Spleen (tissue), 11 donors: ENCODE measurements at regions not wholly inside any gene's neighbourhood (a gene's known extent, or its start where the extent isn't known, plus 50 kb on each side); places are given as distances from the start of the nearest gene placed in this dataset.
A peak's percentile ranks its signal among the peaks of the same experiment; 100 is the strongest.

Experiments used
- DNase-seq: peaks from one replicate; pipeline ENCODE4 v3.0.0-alpha.2; 2020
- H3K27ac ChIP-seq, 8 donors: fragments of 200-600 bp; sonication (generic) in 7 of 8; 1 replicate in 4 of 8; 2 replicates in 4 of 8; pipeline versions ENCODE4 v1.5.0 to v1.8.0; 2016 to 2021; ENCODE audit warnings: inconsistent platforms in 4 of 8, mild to moderate bottlenecking in 4 of 8, moderate library complexity in 1 of 8
- H3K27me3 ChIP-seq, 7 donors: fragments of 200-600 bp; sonication (generic) in 6 of 7; replicated peaks in 1 of 7; 1 replicate in 4 of 7; 2 replicates in 3 of 7; pipeline versions ENCODE4 v1.5.0 to v1.8.0; 2016 to 2021; ENCODE audit warnings: inconsistent platforms in 3 of 7, mild to moderate bottlenecking in 1 of 7
- H3K36me3 ChIP-seq, 6 donors: fragments of 200-600 bp; sonication (generic) in 5 of 6; 1 replicate in 4 of 6; 2 replicates in 2 of 6; pipeline versions ENCODE4 v1.5.0 to v1.8.0; 2016 to 2021; ENCODE audit warnings: inconsistent platforms in 2 of 6
- H3K4me1 ChIP-seq, 6 donors: fragments of 200-600 bp; sonication (generic) in 5 of 6; 1 replicate in 3 of 6; 2 replicates in 3 of 6; pipeline versions ENCODE4 v1.5.0 to v1.8.0; 2016 to 2021; ENCODE audit warnings: inconsistent platforms in 3 of 6
- H3K4me3 ChIP-seq, 8 donors: fragments of 200-600 bp; sonication (generic) in 7 of 8; 1 replicate in 4 of 8; 2 replicates in 4 of 8; pipeline versions ENCODE4 v1.5.0 to v1.8.0; 2016 to 2021; ENCODE audit warnings: inconsistent platforms in 4 of 8, mild to moderate bottlenecking in 4 of 8, moderate library complexity in 2 of 8
- H3K9me3 ChIP-seq, 8 donors: fragments of 200-600 bp; sonication (generic) in 7 of 8; 1 replicate in 4 of 8; 2 replicates in 4 of 8; pipeline versions ENCODE4 v1.5.0 to v1.8.0; 2016 to 2021; ENCODE audit warnings: inconsistent platforms in 4 of 8
- CTCF ChIP-seq, 11 experiments: fragments of 200-600 bp in 7 of 11; fragments of 450-650 bp in 4 of 11; sonication (generic) in 4 of 11; IDR thresholded peaks in 8 of 11; conservative IDR thresholded peaks in 3 of 11; 1 replicate in 7 of 11; 2 replicates in 4 of 11; pipeline versions ENCODE4 v1.4.0 to v1.8.0; 2016 to 2021; ENCODE audit warnings: antibody characterized with exemption in 11 of 11, inconsistent platforms in 4 of 11, mild to moderate bottlenecking in 1 of 11
- POLR2A ChIP-seq, 3 donors: fragments of 450-650 bp; IDR thresholded peaks; one replicate each; pipeline ENCODE4 v1.5.1; 2017; ENCODE audit warnings: antibody characterized with exemption in 3 of 3, mild to moderate bottlenecking in 1 of 3
- POLR2AphosphoS5 ChIP-seq, 3 donors: sonication (generic); formaldehyde crosslinking; IDR thresholded peaks; one replicate each; pipeline ENCODE4 v1.5.1; 2017; ENCODE audit warnings: antibody characterized with exemption in 3 of 3
- WGBS, 5 donors: extraction: QIAGEN DNeasy Blood & Tissue Kit in 3 of 5; methylation state at CpG; one replicate each; pipeline versions ENCODE4 v1.1.5 to v1.1.7; 2013 to 2018; 5-methylcytosine and 5-hydroxymethylcytosine counted together
- intact Hi-C: fragments of 100-400 bp; cut with DNase I; formaldehyde crosslinking; loops from one replicate; pipeline ENCODE4 v1.15.0; 2023; ENCODE audit warnings: low total_unique reads
- donor health status: healthy with polysubstance abuse.
- donor health status: DM: no; HTN: no; CAD: no; lungs with moderate emphysema.
- donor health status: DM: no; HTN: no; CAD: no.
- donor health status: Bipolar disorder and iron deficiency.
- donor health status: healthy.
- donor health status: DM: no; HTN: no; CAD: no.
- donor health status: DM: yes; HTN: yes; CAD: no.

GRCh38 chr3:168469436-168469835, 373.7 kb upstream of the GOLIM4 start:
- H3K4me3 ChIP-seq, result no peak overlapping the region
- no peak for TF ChIP-seq POLR2AphosphoS5 (IDR thresholded peaks at IDR 0.05)
- no peak for TF ChIP-seq POLR2A (IDR thresholded peaks at IDR 0.05)
- TF ChIP-seq CTCF (IDR thresholded peaks at IDR 0.05 in 8 of 11, conservative IDR thresholded peaks at IDR 0.05 in 3 of 11), result no peak
- no peaks in the 10 kb centered on the region for H3K9me3 ChIP-seq
- no peaks in the 10 kb centered on the region for H3K36me3 ChIP-seq
- DNase-seq, result no peak
- no peaks in the 10 kb centered on the region for H3K27me3 ChIP-seq
- WGBS, 5 donors, result 63 to 86% (median 82%) methylated on average over 3 of the region's 3 CpGs
- no peaks in the 10 kb centered on the region for H3K4me1 ChIP-seq
- no peak overlapping the region for H3K27ac ChIP-seq
- intact Hi-C loops, result no loop called here

- 29 to 49% (median 41%) methylated on average over 6 of the region's 6 CpGs for WGBS, 5 donors
- no peaks in the 10 kb centered on the region for H3K27me3 ChIP-seq
- H3K36me3 ChIP-seq, result no peaks in the 10 kb centered on the region
- no peak for DNase-seq
- TF ChIP-seq POLR2A (IDR thresholded peaks at IDR 0.05), result no peak
- TF ChIP-seq POLR2AphosphoS5 (IDR thresholded peaks at IDR 0.05), result no peak
- TF ChIP-seq CTCF (IDR thresholded peaks at IDR 0.05 in 8 of 11, conservative IDR thresholded peaks at IDR 0.05 in 3 of 11), result no peak
- no peak overlapping the region for H3K27ac ChIP-seq
- no peaks in the 10 kb centered on the region for H3K4me1 ChIP-seq
- intact Hi-C loops, result no loop called here
- peaks cover 0 to 7% (median 2%) of the 10 kb centered on the region in 8 donors for H3K9me3 ChIP-seq
- H3K4me3 ChIP-seq, result peak overlapping the region in 1 of 8 donors; percentile 4
Observed at GRCh38 chr3:168467115-168467714, 371.5 kb upstream of the GOLIM4 start.

- Histone ChIP-seq H3K9me3 (peaks cover 0 to 20% (median 11%) of the 10 kb centered on the region in 8 donors), H3K4me3 (no peak overlapping the region), H3K36me3 (no peaks in the 10 kb centered on the region), H3K4me1 (no peaks in the 10 kb centered on the region), H3K27me3 (no peaks in the 10 kb centered on the region), H3K27ac (no peak overlapping the region)
- intact Hi-C loops, result no loop called here
- DNase-seq, result no peak
- TF ChIP-seq POLR2A (IDR thresholded peaks at IDR 0.05) (no peak), CTCF (IDR thresholded peaks at IDR 0.05 in 8 of 11, conservative IDR thresholded peaks at IDR 0.05 in 3 of 11) (no peak), POLR2AphosphoS5 (IDR thresholded peaks at IDR 0.05) (no peak)
Observed at GRCh38 chr3:168461793-168462192, 366.1 kb upstream of the GOLIM4 start.

GRCh38 chr3:168459226-168459784, 363.6 kb upstream of the GOLIM4 start:
- Histone ChIP-seq H3K4me3 (no peak overlapping the region), H3K36me3 (no peaks in the 10 kb centered on the region), H3K27ac (no peak overlapping the region), H3K27me3 (no peaks in the 10 kb centered on the region), H3K4me1 (no peaks in the 10 kb centered on the region), H3K9me3 (peaks cover 0 to 20% (median 11%) of the 10 kb centered on the region in 8 donors)
- no peak for DNase-seq
- intact Hi-C loops, result no loop called here
- 45 to 55% (median 48%) methylated on average over 2 of the region's 2 CpGs for whole genome bisulfite sequencing, 5 donors
- TF ChIP-seq POLR2A (IDR thresholded peaks at IDR 0.05) (no peak), POLR2AphosphoS5 (IDR thresholded peaks at IDR 0.05) (no peak), CTCF (IDR thresholded peaks at IDR 0.05 in 8 of 11, conservative IDR thresholded peaks at IDR 0.05 in 3 of 11) (no peak)
